ENCODE measurements at regions not wholly inside any gene's neighbourhood (a gene's known extent, or its start where the extent isn't known, plus 50 kb on each side); places are given as distances from the start of the nearest gene placed in this dataset.
"Not testable (repeated sequence)": the region's sequence is repeated elsewhere in the genome, so short reads cannot be mapped to it uniquely, and the experiment has no call there.

DNA sequence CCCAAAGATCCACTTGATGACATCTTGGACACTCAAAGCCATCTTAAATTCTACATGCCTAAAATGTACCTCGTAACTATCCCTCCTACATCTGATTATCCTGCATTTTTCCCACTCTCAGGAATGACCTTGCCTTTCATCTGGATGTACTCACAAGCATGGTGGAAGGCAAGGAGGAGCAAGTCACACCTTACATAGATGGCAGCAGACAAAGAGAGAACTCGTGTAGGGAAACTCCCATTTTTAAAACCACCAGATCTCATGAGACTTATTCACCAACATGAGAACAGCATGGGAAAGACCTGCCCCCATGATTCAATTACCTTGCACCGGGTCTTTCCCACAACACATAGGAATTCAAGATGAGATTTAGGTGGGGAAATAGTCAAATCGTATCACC, 616.0 kb downstream of the MCTP2 start:
- no peak for DNase-seq

GRCh38 chr15:94848054-94848453, 616.7 kb downstream of the MCTP2 start:
- DNase-seq, result no peak

DNA sequence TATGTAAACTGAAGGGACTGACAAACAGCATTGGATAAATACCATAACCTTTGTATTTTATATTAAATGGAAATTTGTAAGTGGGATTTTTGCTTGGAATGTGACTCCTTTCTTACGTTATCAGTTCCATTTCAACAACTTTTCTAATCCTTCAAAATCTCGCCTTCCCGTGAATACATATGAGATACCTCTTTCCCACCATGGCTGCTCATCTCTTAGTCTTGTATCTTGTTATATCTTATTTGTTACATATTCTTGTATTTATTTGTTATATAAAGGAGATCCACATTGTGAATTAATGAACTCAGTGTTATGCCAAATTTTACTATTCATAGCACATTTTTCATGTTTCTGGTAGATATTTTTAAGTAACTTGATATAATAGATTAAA, 623.7 kb downstream of the MCTP2 start:
- DNase-seq, result no peak

GRCh38 chr15:94855409-94856266, 624.3 kb downstream of the MCTP2 start:
- DNase-seq, result no peak

DNA sequence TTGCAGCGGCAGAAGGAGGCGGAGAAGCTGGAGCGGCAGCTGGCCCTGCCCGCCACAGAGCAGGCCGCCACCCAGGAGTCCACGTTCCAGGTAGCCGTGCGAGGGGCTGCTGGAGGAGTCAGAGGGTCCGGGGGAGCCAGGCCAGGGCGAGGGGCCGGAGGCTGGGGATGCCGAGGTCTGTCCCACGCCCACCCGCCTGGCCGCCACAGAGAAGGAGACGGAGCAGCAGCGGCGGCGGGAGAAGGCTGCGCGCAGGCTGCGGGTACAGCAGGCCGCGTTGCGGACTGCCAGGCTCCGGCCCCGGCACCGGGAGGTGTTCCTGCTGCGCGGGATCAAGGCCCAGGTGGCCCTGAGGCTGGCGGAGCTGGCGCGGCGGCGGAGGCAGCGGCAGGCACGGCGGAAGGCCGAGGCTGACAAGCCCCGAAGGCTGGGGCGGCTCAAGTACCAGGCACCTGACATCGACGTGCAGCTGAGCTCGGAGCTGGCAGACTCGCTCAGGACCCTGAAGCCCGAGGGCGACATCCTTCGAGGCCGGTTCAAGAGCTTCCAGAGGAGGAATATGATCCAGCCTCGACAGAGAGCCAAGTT, 625.0 kb downstream of the MCTP2 start:
- DNase-seq, result no peak

GRCh38 chr15:94857466-94857865, 626.1 kb downstream of the MCTP2 start:
- no peak for DNase-seq

DNA sequence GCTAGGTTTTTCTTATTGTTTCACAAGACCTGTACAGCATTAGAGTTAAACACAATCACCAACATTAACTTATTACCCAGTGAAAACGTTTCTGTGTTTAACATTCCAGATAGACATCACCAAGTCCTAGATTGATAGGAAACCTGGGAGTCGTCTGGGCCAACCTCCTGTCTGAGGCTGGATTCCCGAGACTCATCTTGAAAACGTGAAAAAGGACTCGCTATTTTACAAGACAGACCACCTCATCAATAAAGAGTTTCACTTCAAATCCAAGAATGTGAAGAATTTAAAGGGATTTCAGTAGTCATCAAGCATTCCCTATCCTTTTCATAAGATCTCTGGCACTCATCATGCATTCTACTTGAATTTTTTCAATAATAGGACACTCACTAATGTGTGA, 626.6 kb downstream of the MCTP2 start:
- DNase-seq, result no peak

GRCh38 chr15:94858449-94858848, 627.1 kb downstream of the MCTP2 start:
- DNase-seq, result no peak

DNA sequence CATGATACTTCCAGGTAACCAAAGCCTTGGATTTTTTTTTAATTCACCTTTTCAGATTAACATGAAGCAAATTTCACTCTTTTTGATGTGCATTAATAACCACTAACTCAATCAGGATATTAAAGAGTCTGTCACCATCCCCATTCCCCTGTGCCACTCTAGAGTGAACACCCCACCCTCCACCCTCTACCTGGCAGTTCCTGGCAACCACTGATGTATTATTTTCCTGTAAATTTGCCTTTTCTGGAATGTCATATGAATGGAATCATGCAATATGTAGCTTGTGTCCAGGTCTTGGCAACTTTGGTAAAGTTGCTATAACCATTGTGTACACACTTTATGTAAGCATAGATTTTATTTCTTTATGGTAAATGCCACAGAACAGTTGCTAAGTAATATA, 627.6 kb downstream of the MCTP2 start:
- no peak for DNase-seq

DNA sequence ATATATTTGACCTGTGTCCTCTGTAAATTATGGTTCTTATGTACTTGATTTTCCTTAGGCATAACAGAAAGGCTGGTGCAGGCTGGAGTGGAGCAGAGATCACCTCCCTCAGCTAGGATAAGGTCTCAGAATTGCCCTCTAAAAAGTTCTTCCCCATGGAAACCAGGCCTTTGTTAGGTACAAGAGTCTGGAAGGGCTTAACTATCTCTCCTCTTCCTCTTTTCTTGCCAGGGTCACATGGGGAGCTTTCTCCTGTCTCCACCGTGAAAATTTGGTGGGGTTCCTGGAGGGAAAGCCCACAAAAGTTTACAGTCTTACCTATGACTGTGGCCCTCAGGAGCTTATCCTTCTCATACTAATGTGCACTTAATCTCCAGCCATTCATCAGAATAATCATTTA, 633.2 kb downstream of the MCTP2 start:
- DNase-seq, result no peak

GRCh38 chr15:94868265-94868664, 636.9 kb downstream of the MCTP2 start:
- not testable (repeated sequence) for DNase-seq

DNA sequence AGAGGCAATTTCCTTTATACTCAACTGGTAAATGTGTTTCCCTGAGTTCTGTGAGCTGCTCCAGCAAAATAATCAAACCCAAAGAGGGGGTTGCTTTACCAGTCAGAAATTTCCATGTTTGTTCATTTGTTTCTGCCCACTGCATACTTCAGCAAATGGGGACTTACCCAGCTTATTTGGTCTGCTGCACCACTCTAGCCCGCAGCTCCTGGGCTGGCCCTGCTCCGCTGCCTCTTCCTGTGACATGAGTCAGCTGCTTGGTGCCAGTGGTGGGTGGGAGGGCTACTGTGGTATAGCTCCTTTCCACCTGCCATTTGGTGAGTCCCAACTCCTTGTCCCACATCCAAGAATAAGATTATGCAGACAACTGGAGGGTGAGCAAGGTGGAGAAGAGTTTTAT, 644.2 kb downstream of the MCTP2 start:
- no peak for DNase-seq

GRCh38 chr15:94877833-94878232, 646.5 kb downstream of the MCTP2 start:
- no peak for DNase-seq

- DNase-seq, result no peak
Measured at GRCh38 chr15:94882071-94882712, 650.8 kb downstream of the MCTP2 start.

- no peak for DNase-seq
Measured at GRCh38 chr15:94887391-94887790, 656.0 kb downstream of the MCTP2 start.

DNA sequence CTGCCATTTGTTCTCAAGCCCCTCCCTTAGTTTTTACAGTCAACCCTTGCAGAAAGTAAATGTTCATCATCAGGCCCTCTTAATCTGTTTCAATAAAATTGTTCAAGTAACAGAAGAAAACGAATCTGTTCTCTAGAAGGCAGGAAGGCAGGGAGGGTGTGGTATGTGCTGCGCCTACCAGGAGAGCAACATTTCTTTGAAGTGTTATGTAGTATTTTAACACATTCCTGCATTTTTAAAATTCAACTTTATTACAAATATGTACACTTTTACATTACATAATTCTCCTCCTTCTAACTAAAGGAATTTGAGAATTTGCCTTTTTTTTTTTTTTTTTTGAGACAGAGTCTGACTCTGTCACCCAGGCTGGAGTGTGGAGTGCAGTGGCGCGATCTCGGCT, 657.8 kb downstream of the MCTP2 start:
- DNase-seq, result no peak

- DNase-seq, result no peak
Measured at GRCh38 chr15:94893091-94893490, 661.7 kb downstream of the MCTP2 start.

DNA sequence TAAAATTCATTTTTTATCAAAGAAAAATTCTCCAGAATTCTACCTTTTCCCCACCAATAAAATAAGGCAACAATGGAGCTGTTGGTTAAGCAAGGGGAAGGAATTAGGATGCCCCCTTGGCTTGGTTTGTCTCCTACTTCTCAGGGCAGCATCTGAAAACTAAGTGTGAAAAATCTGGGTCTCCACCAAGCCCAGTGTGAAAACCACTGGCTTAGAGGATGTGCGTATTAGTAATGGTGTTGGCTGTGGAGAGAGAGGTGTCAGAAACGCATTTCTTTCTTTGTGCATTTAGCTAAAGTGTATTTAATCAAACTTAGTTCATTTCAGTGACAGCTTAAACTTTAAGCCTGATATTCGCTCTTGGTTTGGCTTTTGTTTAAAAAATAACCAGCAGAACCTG, 662.7 kb downstream of the MCTP2 start:
- DNase-seq, result no peak

- DNase-seq, result no peak
Measured at GRCh38 chr15:94909510-94909909, 678.1 kb downstream of the MCTP2 start.

- DNase-seq, result no peak
Measured at GRCh38 chr15:94910166-94910565, 678.8 kb downstream of the MCTP2 start.

- no peak for DNase-seq
Measured at GRCh38 chr15:94912760-94913159, 681.4 kb downstream of the MCTP2 start.

- no peak for DNase-seq
Measured at GRCh38 chr15:94917068-94917467, 685.7 kb downstream of the MCTP2 start.

GRCh38 chr15:94921936-94922335, 690.6 kb downstream of the MCTP2 start:
- DNase-seq, result no peak

DNA sequence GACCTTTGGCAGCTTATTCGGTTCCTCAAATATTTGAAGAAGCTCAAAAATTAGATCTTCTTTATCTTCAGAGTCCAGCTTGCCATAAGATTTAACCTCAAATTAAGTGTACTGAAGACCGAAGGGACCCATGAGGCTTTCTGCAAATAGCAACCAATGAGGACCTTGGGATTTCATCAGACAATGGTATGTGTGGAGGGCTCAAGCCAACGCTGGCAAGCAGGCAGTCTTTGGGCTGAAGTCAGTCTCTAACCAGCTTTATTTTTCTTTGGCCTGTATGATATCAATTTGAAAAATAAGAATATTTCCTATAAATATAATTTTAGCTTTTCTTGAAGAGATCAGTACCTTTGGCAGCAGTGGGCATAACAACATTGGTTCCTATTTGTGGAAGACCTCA, 692.7 kb downstream of the MCTP2 start:
- no peak for DNase-seq
